SK-MEL-5 (cell line): ENCODE measurements at regions not wholly inside any gene's neighbourhood (a gene's known extent, or its start where the extent isn't known, plus 50 kb on each side); places are given as distances from the start of the nearest gene placed in this dataset.
"Not testable (repeated sequence)": the region's sequence is repeated elsewhere in the genome, so short reads cannot be mapped to it uniquely, and the experiment has no call there.

Source experiments
- DNase-seq: peaks from one replicate; pipeline ENCODE4 v3.0.0-alpha.2; 2016; ENCODE audit warnings: low read depth, low spot score
- in situ Hi-C: cut with HindIII; loops from 2 replicates; pipeline ENCODE4 v1.10.0; 2016; ENCODE audit warnings: low sequenced_read_pairs, high pct_unique_total_duplicates, low pct_unique_long_range_greater_than_20kb

- in situ Hi-C loops, result no loop called here
- no peak for DNase-seq
Measured at GRCh38 chr9:30582240-30582639, 1802.2 kb upstream of the ACO1 start.

DNA sequence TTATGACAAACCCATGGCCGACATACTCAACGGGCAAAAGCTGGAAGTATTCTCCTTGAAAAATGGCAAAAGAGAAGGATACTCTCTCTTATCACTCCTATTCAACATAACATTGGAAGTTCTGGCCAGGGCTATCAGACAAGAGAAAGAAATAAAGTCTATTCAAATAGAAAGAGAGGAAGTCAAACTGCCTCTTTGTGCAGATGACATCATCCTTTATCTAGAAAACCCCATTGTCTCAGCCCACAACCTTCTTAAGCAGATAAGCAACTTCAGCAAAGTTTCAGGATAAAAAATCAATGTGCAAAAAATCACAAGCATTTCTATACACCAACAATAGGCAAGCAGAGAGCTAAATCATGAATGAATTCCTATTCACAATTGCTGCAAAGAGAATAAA, 1799.9 kb upstream of the ACO1 start:
- no peak for DNase-seq
- in situ Hi-C loops, result no loop called here

DNA sequence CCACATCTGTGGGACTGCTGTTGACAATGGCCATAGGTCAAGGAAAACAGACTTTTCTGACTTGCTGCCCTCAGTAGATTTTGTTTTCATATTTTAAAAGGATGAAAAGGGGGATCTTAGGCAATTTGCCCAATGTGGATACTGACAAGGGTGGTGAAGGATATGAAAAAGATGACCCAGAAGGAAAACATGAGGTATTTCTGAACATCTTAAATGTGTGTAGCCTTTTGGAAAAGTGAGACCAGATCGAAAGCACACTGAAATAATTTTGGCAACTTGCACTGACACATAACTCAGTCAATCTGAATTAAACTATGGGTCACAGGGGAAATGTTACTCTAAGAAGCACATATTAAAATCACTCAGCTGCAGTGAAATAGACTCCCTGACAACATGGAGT, 1793.0 kb upstream of the ACO1 start:
- no peak for DNase-seq
- in situ Hi-C loops, result no loop called here

GRCh38 chr9:30597608-30598007, 1786.8 kb upstream of the ACO1 start:
- in situ Hi-C loops, result no loop called here
- DNase-seq, result no peak

DNA sequence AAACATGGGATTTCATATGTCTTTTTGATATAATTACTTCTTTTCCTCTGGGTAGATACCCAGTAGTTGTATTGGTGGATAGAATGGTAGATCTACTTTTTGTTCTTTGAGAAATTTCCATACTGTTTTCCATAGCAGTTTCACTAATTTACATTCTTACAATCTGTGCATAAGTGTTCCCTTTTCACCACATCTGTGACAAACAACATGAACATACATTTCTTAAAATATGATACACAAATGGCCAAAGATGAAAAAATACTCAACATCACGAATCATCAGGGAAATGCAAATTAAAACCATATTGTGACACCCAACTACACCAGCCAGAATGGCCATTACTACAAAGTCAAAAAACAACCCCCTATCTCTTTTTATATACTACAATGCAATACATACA, 1778.5 kb upstream of the ACO1 start:
- DNase-seq, result no peak
- in situ Hi-C loops, result no loop called here

- in situ Hi-C loops, result no loop called here
Measured at GRCh38 chr9:30609713-30610112, 1774.7 kb upstream of the ACO1 start.

GRCh38 chr9:30616782-30617181, 1767.7 kb upstream of the ACO1 start:
- DNase-seq, in situ Hi-C loops: not testable (repeated sequence)

More at GRCh38 chr9:30609713-30610112, 1774.7 kb upstream of the ACO1 start:
- no peak for DNase-seq

GRCh38 chr9:30622561-30622960, 1761.9 kb upstream of the ACO1 start:
- no peak for DNase-seq
- in situ Hi-C loops, result no loop called here

DNA sequence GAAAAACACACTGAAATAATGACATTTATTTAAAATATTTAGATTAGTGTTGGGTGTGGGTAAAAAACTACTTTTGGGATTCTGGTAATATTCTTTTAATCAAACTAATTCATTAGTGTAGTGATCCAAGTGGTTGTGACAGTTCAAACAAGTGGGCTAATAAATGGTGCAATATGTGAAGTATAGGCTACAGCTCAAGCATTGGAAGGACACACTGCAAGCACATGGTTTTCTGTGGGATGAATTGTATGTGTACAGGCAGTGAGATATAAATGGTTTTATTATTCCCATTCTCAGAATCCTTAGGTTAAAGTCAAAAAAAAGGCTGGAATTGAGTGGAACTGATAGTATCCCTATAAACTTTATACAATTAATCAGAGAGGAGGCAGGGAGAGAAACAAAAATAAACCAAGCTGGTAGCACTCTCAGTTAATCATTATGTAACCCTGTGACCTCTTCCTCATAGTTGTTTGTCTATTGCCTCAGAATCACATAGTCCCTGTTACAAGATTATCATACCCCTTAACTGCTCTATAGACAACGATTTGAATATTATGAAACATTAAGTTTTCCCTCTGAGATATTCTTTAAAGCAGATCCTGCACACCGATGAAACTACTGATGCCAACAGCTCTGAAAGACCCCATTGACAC, 1755.4 kb upstream of the ACO1 start:
- no peak for DNase-seq
- in situ Hi-C loops, result no loop called here

GRCh38 chr9:30630459-30630858, 1754.0 kb upstream of the ACO1 start:
- no peak for DNase-seq
- in situ Hi-C loops, result no loop called here

DNA sequence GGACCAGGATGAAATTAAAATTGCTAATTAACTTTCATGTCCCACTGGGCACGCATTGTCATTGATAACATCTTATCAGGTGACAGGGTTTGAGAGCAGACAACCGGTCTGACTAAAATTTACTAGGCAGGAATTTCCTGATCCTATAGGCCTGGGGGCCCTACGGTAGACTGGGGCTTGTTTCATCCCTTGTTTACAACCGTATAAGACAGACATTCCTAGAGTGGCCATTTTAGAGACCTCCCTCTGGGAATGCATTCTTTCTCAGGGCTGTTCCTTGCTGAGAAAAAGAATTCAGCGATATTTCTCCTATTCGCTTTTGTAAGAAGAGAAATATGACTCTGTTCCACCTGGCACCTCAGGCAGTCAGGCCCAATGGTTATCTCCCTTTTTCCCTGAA, 1737.8 kb upstream of the ACO1 start:
- in situ Hi-C loops, DNase-seq: not testable (repeated sequence)

GRCh38 chr9:30661925-30662324, 1722.5 kb upstream of the ACO1 start:
- in situ Hi-C loops, result no loop called here

DNA sequence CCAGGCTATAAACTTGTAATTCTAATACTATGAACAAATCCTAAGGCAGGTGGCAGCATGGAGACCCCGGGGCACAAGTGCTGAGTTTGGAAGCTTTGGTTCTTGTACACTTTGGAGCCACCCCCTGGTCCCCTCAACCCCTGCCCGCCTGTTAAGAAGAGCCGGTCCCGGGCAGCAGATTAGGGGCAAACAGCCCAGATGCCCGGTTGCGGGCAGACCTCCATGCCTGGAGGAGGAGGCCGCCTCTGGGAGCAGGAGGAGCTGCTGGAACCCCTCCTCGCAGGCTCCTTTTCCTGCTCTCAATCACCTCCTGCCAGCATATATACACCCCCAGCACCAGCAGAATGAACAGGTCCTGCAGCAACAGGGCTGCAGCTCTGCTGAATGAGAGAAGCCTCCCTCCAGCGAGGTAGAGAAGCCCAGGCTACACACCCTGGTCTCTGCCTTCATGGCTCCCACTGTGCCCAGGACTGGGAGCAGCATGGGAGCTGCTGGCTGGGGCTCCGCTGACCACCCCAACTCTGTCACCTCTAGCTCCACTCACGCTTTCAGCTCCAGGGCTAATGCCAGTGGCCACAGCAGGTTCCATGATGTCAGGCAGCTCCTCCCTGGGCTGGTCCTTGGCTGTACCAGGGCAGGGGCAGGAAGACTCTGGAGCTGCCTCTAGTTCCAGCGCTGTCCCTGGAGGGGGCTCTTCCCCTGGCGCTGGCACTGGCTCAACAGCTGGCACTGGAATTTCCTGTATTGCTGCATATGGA, 1713.5 kb upstream of the ACO1 start:
- no peak for DNase-seq
- in situ Hi-C loops, result no loop called here

More at GRCh38 chr9:30661925-30662324, 1722.5 kb upstream of the ACO1 start:
- no peak for DNase-seq

GRCh38 chr9:30673132-30673531, 1711.3 kb upstream of the ACO1 start:
- peak; percentile 14 for DNase-seq
- in situ Hi-C loops, result no loop called here

DNA sequence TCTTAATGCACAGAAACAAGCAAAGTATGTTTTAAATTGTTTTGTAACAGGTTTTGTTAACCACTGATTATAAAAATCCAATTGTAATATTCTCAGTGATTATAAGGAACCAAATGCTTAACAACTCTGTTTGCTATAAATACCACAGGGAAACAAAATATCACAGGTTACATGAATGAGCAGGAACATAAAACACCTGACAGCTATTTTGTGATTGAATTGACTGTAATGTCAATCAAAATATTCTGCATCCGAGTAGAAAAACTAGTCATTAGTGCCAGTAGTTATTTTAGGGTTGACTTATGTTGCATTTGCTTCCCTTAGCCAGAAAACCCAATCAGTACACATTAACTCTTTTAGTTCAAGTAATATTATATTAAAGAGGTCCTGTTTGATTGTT, 1707.8 kb upstream of the ACO1 start:
- no peak for DNase-seq
- in situ Hi-C loops, result no loop called here

DNA sequence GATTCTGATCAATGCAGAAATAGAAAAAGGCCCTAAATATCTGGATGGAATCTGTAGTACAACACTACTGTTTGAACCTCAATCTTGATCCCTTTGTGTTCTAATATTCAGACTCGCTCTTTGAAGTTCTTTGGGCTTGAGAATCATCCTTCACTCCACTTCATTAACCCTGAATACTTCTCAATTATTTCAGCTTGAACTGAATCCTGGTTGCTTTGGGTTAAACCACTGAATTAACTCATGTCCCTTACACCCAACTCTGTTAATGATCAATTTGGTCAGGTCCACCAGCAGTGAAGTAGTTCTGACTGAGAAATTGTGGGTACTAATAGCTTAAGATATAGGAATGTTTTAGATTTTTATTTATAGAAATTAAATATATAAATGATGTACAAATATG, 1707.2 kb upstream of the ACO1 start:
- in situ Hi-C loops, result no loop called here
- DNase-seq, result no peak

- no peak for DNase-seq
- in situ Hi-C loops, result no loop called here
Measured at GRCh38 chr9:30688801-30689200, 1695.6 kb upstream of the ACO1 start.

DNA sequence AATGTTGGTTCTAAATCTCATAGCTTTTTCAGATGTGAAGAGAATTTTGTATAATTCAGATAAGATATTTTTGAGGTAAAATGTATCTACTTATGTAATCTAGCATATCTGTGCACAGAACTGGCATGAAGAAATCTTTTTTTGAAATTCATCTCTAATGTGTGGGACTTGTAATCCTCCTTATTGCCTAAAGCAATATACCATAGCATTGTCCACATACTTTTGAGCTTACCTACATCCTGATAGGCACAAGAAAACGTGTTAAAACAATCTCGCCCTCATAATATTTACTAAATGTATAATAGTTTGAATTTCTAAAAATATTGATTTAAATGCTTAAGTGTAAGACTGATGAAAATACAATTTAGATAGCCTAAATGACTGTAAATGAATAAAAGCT, 1686.5 kb upstream of the ACO1 start:
- no peak for DNase-seq
- in situ Hi-C loops, result no loop called here

DNA sequence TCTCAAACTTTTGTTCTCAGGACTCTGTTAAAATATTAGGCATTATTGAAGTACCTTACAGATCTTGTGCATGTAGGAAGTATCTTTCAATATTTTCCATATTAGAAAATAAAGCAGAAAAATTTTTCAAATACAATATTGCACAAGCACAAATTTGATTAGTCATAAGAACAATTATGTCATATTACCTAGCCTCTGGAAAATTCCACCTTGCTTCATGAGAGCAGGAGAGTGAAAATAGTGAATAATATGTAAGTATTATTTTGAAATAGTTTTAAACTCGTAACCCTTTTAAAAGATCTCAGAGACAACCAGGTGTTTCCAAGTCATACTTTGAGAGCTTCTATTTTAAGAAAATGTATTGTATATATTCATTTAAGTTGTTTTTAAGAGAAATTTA, 1672.9 kb upstream of the ACO1 start:
- no peak for DNase-seq
- in situ Hi-C loops, result no loop called here
